GM23338 (cell line): ENCODE measurements at regions not wholly inside any gene's neighbourhood (a gene's known extent, or its start where the extent isn't known, plus 50 kb on each side); places are given as distances from the start of the nearest gene placed in this dataset.

Experiments used
- ATAC-seq: fragments of 200-7000 bp; cut with Tn5 transposase; 3 replicates; pipeline ENCODE4 v1.9.1; 2020
- DNase-seq: peaks from one replicate; pipeline ENCODE4 v3.0.0-alpha.2; 2015; ENCODE audit warnings: low spot score
- H2AFZ ChIP-seq: fragments of 200-600 bp; sonication (generic); 2 replicates; pipeline ENCODE4 v1.8.0; 2016; ENCODE audit warnings: antibody characterized with exemption, mild to moderate bottlenecking, moderate library complexity
- H3F3A ChIP-seq: fragments of 200-600 bp; sonication (generic); replicated peaks from 2 replicates; pipeline ENCODE4 v1.8.0; 2017; ENCODE audit warnings: antibody characterized with exemption, mixed run types, low read depth
- H3K27ac ChIP-seq: fragments of 200-600 bp; sonication (generic); 2 replicates; pipeline ENCODE4 v1.6.1; 2016; ENCODE audit warnings: low read depth
- H3K27me3 ChIP-seq: fragments of 200-600 bp; sonication (generic); 2 replicates; pipeline ENCODE4 v1.8.0; 2016; ENCODE audit warnings: mild to moderate bottlenecking, mixed run types, moderate library complexity; ENCODE audit not compliant: insufficient read depth
- H3K36me3 ChIP-seq: fragments of 200-600 bp; sonication (generic); 2 replicates; pipeline ENCODE4 v1.8.0; 2016; ENCODE audit warnings: mild to moderate bottlenecking; ENCODE audit not compliant: insufficient read depth
- H3K4me1 ChIP-seq: fragments of 200-600 bp; sonication (generic); 2 replicates; pipeline ENCODE4 v1.8.0; 2016; ENCODE audit warnings: mild to moderate bottlenecking, moderate library complexity; ENCODE audit not compliant: insufficient read depth
- H3K4me2 ChIP-seq: fragments of 200-600 bp; sonication (generic); 2 replicates; pipeline ENCODE4 v1.7.1; 2017; ENCODE audit warnings: mixed run types
- H3K4me3 ChIP-seq: fragments of 200-600 bp; sonication (generic); 2 replicates; pipeline ENCODE4 v1.6.1; 2016; ENCODE audit warnings: mixed run types
- H3K79me2 ChIP-seq: fragments of 200-600 bp; sonication (generic); replicated peaks from 2 replicates; pipeline ENCODE4 v1.8.0; 2017; ENCODE audit warnings: mild to moderate bottlenecking; ENCODE audit not compliant: insufficient read depth
- H3K9me2 ChIP-seq: fragments of 200-600 bp; sonication (generic); 2 replicates; pipeline ENCODE4 v1.8.0; 2017; ENCODE audit not compliant: insufficient read depth
- H4K20me1 ChIP-seq: fragments of 200-600 bp; sonication (generic); replicated peaks from 2 replicates; pipeline ENCODE4 v1.8.0; 2017; ENCODE audit warnings: mild to moderate bottlenecking; ENCODE audit not compliant: insufficient read depth
- H3K27ac Mint-ChIP-seq: 2 replicates; pipeline ENCODE4 v1.8.0; 2020; ENCODE audit warnings: inconsistent platforms, mild to moderate bottlenecking, moderate library complexity, mixed read lengths
- H3K27me3 Mint-ChIP-seq: 3 replicates; pipeline ENCODE4 v1.8.0; 2022; ENCODE audit warnings: low read depth, mild to moderate bottlenecking, moderate library complexity, mixed read lengths, inconsistent platforms; ENCODE audit not compliant: insufficient read depth, poor library complexity
- H3K36me3 Mint-ChIP-seq: 3 replicates; pipeline ENCODE4 v1.8.0; 2021; ENCODE audit warnings: low read depth, mild to moderate bottlenecking, inconsistent platforms, moderate library complexity, mixed read lengths
- H3K4me1 Mint-ChIP-seq: 3 replicates; pipeline ENCODE4 v1.8.0; 2020; ENCODE audit warnings: mild to moderate bottlenecking, inconsistent platforms, mixed read lengths
- H3K4me3 Mint-ChIP-seq: 3 replicates; pipeline ENCODE4 v1.8.0; 2021; ENCODE audit warnings: moderate library complexity, mild to moderate bottlenecking, inconsistent platforms, mixed read lengths
- H3K9me3 Mint-ChIP-seq: 3 replicates; pipeline ENCODE4 v1.8.0; 2020; ENCODE audit warnings: moderate library complexity, mild to moderate bottlenecking, inconsistent platforms, mixed read lengths
- CREB1 ChIP-seq: fragments of 250-450 bp; sonication (Bioruptor Pico); IDR thresholded peaks from 2 replicates; pipeline ENCODE4 v1.5.0; 2020; ENCODE audit warnings: low read depth, mild to moderate bottlenecking, moderate library complexity
- CTCF ChIP-seq, 2 experiments: fragments of 200-600 bp in 1 of 2; sonication (generic) in 1 of 2; conservative IDR thresholded peaks; 2 replicates each; pipeline versions ENCODE4 v1.5.1 to v1.6.1; 2016 to 2017; ENCODE audit warnings: antibody characterized with exemption in 2 of 2, low read depth in 2 of 2, mild to moderate bottlenecking in 2 of 2, moderate library complexity in 1 of 2
- JUNB ChIP-seq: IDR thresholded peaks from one replicate; pipeline ENCODE4 v1.6.1; 2016; ENCODE audit warnings: antibody characterized with exemption; ENCODE audit not compliant: unreplicated experiment
- NANOG ChIP-seq: IDR thresholded peaks from 2 replicates; pipeline ENCODE4 v1.6.1; 2016; ENCODE audit warnings: antibody characterized with exemption, borderline replicate concordance
- STAT1 ChIP-seq: IDR thresholded peaks from one replicate; pipeline ENCODE4 v1.6.1; 2016; ENCODE audit warnings: antibody characterized with exemption; ENCODE audit not compliant: unreplicated experiment
- ZNF114 ChIP-seq: fragments of 250-450 bp; sonication (Bioruptor Pico); IDR thresholded peaks from 2 replicates; pipeline ENCODE4 v1.5.0; 2020; ENCODE audit warnings: mild to moderate bottlenecking, moderate library complexity
- ZNF331 ChIP-seq: fragments of 250-450 bp; sonication (Bioruptor Pico); IDR thresholded peaks from 2 replicates; pipeline ENCODE4 v1.5.0; 2020; ENCODE audit warnings: low read depth, mild to moderate bottlenecking, moderate library complexity
- ZNF462 ChIP-seq: fragments of 250-450 bp; sonication (Bioruptor Pico); IDR thresholded peaks from 2 replicates; pipeline ENCODE4 v1.5.0; 2020; ENCODE audit warnings: mild to moderate bottlenecking, moderate library complexity

GRCh38 chr1:98550076-98550475, 111.4 kb upstream of the SNX7 start (continued):
- no peak for TF ChIP-seq ZNF462 (CRISPR knock-in tag)
- no peak for TF ChIP-seq JUNB
- TF ChIP-seq CREB1, result no peak
- TF ChIP-seq NANOG, result no peak
- TF ChIP-seq CTCF (conservative IDR thresholded peaks at IDR 0.05; ENCODE audit: low read depth in 2 of 2), result no peak
- no peak for TF ChIP-seq ZNF331 (CRISPR knock-in tag)

DNA sequence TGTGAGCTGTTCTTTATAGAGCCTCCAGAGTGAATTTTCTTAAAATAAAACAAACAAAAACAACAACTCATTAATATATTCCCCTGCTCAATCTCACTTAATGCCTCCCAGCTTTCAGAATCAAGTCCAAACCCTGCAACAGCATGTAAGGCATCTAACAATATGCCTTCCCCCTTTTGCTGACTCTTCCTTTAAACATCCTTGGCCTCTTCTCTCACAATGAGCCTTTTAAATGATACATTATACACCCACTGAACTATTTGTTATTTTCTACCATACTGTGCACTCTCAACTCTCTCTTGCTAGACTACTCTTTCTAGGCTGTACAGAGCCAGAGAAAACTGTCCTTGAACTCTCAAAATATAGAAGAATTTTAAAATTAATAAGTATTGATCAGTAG, 115.2 kb upstream of the SNX7 start:
- Histone ChIP-seq H3K4me3 (no peak overlapping the region), H2AFZ (no peak overlapping the region), H3F3A (no peaks in the 10 kb centered on the region), H3K79me2 (no peaks in the 10 kb centered on the region), H3K9me2 (no peaks in the 10 kb centered on the region), H3K36me3 (peaks cover 2% of the 10 kb centered on the region; the same call in 1 of the 2 replicates), H3K27me3 (no peaks in the 10 kb centered on the region), H4K20me1 (no peaks in the 10 kb centered on the region), H3K4me2 (no peak overlapping the region), H3K27ac (no peak overlapping the region), H3K4me1 (no peaks in the 10 kb centered on the region)
- H3K27me3 Mint-ChIP-seq, result no peaks in the 10 kb centered on the region
- peaks cover 9% of the 10 kb centered on the region; the same call in 2 of the 3 replicates for H3K9me3 Mint-ChIP-seq
- no peak overlapping the region for H3K27ac Mint-ChIP-seq
- ATAC-seq (no peak), DNase-seq (no peak)
- peaks cover 9% of the 10 kb centered on the region; the same call in 1 of the 3 replicates for H3K36me3 Mint-ChIP-seq
- no peaks in the 10 kb centered on the region for H3K4me1 Mint-ChIP-seq
- no peak overlapping the region for H3K4me3 Mint-ChIP-seq
- TF ChIP-seq CTCF (conservative IDR thresholded peaks at IDR 0.05; ENCODE audit: low read depth in 2 of 2) (no peak), JUNB (no peak), STAT1 (no peak), ZNF331 (CRISPR knock-in tag) (no peak), ZNF114 (CRISPR knock-in tag) (no peak), NANOG (no peak)
